NCI-H1417 treated with DMSO at 0.1 percent for 48 hours (cell line): ENCODE measurements at regions not wholly inside any gene's neighbourhood (a gene's known extent, or its start where the extent isn't known, plus 50 kb on each side); places are given as distances from the start of the nearest gene placed in this dataset.
"Not testable (repeated sequence)": the region's sequence is repeated elsewhere in the genome, so short reads cannot be mapped to it uniquely, and the experiment has no call there.

Source experiments
- DNase-seq: peaks from one replicate; lab custom pipeline; 2025; lab: John Stamatoyannopoulos, UW

DNA sequence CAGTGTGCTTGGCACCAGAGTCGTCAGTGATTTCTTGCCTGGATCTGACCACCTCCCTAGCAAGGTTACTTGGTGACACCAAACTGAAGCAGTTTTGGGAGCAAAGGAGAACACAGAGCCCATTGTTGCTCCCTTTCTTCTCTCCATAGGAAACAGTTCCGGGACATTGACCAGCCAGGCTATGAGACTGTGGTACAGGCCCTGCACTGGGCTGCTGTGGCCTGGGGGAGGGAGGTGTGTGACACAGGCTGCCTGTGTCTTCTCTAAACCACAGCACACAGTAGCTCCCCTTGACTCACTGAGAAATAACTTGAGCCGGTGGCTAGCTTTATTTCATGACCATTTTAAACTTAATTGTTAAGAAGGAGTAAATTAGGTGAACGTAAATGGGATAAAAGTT is 214.8 kb upstream of the UBL3 start:
- DNase-seq = no peak

DNA sequence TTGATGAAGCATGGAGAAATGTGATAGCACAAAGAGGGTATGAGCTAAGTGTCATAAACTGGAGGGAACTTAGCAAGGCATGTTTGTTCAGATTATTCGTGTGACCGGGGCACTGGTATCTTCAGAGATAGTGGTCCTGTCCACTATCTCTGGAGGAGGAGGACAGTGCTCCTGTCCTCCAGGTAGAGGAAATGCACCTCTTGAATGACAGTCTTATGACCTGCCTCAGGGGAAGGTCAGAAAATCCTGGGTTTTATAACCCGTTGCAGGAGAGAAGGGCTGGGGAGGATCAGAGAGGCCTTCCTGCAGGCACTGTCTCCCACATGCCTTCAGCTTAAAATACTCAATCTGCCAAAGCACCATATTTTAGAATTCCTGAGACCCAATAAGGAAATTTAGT is 213.5 kb upstream of the UBL3 start:
- DNase-seq = no peak

DNA sequence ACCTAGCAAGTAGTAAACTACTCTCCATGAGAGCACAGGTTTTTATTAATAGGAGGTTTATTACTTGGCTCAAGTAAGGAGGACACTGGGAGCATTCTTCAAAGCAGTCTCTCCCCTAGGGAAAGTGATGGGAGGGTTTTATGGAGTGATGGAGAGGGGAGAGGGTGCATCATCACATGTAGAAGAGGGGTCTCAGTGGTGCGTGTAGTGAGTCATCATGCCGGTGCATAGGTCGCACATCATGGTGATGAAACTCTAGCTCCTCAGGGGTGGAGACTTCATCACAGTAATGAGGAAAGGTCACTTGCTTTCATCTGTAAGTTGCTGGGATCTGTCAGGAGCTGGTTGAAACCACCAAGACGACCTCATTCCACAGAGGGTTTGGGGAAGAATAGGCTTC is 210.8 kb upstream of the UBL3 start:
- no peak for DNase-seq

DNA sequence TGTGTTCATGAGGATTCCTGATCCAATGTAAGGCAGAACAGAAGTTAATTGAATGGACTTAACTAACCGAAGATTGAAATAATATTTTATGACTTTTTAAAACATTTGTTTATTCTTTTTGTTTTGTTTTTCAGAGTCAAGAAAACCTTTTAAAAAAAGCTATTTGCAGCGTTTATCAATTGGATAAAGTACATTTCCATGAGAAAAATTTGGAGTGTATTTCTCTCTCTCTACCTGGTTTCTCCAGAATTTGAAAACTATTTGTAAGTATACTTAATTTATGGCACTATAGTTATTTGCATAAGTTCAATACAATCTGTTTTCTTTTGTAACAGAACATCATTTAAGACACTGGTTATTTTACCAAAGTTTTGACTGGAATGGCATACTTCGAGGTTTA is 208.0 kb upstream of the UBL3 start:
- no peak for DNase-seq

DNA sequence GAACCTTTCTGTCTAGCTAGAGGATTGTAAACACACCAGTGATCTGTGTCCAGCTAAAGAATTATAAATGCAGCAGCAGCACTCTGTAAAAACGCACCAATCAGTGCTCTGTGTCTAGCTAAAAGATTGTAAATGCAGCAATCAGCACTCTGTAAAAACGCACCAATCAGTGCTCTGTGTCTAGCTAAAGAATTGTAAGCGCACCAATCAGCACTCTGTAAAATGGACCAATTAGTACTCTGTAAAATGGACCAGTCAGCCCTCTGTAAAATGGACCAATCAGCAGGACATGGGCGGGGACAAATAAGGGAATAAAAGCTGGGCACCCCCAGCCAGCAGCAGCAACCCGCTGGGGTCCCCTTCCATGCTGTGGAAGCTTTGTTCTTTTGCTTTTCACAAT is 204.1 kb upstream of the UBL3 start:
- DNase-seq = not testable (repeated sequence)

DNA sequence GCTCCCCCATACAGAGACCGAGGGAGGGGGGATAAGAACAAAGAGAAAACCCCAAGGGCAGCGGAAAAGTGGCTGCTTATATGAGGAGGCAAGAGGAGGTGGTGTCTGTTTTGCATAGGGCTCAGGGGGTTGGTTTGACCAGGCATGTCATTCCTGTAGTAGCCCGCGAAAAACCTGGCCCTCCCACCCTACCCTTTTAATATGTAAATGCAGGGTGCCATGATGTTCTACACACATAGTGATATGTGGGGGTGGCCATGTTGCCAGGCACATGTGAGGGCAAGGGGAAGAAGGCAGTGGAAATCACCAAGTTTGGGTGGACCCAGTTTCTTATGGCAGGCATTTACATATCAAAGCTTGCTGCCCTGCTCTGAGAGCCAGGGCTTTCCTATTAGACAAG is 203.5 kb upstream of the UBL3 start:
- no peak for DNase-seq

DNA sequence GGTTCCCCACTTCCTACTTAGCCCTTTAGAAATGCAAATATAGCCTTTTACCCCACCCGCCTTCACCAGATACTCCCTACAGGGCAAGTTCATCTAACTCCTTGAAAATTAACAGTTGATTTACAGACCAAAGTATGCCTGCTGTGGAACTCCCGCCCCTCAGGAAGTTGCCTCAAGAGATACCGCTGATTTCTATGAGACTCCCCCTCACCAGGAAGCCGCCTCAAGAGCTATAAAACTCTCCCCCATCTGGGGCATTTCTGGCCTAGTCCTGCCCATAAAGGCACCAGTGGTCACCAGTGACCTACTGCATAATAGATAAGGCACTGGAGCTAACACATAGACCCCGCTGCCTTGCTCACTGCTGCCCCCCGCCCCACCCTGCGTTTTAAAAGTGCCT is 201.7 kb upstream of the UBL3 start:
- DNase-seq = no peak

DNA sequence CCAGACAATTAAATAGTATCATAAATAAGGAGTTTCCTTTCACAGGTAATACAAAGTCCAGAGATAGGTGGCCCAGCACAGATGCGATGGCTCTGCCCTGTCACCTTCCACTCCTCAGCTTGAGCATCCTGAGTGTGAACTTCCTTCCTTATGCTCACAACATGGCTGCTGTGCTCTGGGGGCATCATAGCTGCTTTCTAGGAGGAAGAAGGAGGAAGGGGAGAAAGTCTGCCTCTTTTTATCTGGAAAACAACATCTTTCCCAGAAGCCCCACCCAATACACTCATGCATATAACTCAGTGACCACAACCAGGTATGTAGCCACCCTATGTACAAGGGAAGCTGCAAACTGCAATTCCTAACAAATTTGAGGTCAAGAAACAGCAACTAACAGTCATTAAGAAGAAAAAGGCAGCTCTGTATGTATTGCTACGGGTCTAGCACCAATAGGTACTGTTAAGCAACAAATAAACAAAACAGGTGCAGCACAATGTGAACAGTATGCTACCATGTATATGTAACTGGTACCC is 201.2 kb upstream of the UBL3 start:
- no peak for DNase-seq

DNA sequence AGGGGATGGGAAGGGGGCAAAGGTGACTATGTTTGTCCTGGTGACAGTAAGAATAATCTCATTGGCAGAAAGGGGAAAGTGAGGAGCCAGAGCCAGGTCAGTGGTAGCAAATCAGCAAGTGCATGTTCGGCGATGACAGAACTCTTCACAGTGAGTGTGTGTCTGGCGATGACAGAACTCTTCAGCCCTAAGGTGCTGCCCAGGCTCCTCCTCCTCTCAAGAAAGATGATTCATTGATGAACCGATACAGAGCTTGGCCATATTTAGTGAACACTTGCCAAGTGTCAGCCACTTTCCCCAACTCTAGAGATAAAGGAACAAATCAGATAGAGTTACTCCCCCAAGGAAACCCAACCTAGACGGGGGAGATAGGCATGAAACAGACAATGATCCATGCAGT is 199.3 kb upstream of the UBL3 start:
- no peak for DNase-seq

DNA sequence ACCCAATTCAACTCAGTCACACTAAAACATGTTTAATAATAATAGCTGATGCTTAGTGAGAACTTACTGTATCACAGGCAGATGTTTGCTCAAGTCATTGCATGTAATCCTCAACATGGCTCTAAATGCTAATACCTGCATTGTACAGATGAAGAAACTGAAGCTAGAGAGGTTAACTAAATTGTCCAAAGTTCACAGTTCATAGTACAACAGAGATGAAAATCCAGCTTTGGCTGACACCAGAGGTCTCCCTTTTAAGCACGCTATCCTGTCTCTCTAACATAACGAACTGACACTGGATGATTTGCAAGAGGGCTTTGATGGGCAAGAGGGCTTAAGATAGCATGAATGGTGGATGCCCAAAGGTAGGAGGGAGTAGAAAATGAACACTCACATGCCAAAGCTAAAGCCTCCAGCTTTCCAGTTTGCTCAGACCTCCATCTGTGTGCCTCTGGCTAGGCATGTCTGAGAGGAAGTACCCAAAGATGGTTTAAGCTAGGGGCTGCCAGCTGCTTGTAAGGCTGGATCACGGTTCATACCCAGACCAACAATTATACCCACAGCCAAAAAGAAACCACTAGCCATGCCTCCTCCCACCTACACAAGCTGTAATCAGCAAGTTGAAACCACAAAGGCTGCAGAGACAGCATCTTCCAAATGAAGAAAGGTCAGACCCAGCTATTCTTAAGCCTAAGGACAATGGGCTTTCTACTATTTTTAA is 196.9 kb upstream of the UBL3 start:
- DNase-seq = no peak

DNA sequence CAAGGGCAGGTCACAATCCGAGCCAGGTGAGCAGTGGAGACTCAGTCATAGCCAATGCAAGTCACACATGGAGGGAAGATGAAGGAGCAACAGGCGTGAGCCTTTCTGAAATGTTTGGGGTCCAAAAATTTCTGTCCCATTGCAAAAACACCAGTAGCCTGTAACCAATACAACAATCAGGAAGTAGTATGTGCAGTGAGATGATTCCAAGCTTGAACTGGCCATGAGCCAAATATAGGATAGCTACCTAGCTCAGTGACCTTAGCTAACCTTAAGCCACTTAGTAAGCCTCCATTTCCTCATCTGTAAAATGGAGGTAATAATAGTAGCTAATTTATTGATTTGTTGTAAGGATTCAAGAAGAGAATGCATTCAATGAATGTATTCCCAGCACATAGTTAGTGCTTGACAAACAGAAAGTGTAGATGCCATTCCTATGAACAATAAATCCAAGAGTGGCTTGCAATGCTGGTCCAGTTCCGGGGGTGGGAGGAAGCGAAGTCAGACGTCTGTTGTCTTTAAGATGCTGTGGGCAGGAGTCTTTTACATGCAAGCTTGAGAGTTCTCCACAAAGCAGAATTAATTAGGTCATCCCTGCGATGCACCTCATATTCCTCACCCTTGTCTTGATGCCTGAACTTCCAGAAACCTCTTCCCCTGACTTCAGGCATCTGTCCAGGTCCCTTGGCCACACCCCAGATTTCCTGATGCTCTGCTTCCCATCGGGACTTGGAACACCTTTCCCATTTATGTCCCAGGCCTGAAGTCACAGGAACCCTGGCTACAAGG is 195.7 kb upstream of the UBL3 start:
- no peak for DNase-seq

DNA sequence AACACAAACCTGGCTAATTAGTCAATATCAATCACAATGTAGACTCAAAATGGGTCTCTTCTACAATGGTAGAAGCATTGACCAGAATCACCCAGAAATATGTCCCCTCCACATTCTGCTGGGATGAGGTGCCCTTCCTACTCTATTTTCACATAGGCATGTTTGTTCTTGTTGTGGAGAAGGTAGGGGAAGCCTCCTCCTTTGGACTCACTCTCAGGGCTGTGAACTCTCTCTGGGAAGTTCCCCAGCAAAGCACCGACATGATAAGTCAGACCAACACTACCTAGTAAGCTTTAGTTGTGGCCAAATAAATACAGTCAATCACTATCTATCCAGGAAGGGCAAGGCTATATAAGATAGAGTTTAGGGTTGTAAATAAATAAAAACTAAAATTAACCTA is 194.5 kb upstream of the UBL3 start:
- no peak for DNase-seq

DNA sequence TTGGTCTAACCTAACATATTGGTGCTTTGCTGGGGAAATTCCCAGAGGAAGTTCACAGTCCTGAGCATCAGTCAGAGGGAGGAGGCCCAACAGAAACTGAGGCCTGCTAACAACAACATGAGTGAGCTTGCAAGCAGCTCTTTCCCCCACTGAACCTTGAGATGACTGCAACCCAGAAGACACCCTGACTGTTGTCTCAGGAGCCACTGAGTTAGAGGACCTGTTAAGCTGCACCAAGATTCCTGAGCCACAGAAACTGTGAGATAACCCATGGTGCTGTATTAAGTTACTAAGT is 193.2 kb upstream of the UBL3 start:
- DNase-seq = no peak

DNA sequence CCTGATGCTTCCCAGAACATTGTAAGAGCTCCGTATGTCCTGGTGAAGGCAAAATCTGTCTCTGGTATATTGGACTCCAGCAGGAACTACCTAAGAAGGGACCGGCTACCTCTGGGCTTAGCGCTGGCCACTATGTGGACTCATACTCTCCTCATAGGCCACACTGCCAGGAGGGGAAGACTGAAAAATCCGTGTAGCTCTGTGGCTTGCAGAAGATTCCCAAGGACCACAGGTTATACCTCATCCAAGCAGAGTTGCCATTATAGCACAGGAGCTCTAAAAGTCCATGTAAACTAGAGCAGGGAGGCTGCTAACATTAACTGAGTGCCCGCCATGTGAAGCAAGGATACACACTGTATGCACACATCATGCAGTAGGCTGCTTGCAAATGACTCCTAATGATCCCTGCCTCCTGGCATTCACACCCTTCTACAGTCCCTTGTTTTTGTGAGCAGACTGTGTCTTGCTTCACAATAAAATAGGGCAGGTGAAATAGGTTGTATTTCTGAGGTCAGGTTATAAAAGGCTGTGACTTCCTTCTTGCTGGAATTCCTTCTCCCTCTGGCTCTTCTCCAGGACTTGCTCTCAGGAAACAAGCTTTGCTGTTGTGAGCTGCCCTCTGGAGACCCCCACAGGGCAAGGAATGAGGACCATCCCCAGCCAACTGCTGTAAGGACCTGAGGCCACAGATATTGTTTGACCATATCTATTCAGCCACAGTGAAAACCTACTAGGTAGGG is 192.6 kb upstream of the UBL3 start:
- DNase-seq = no peak

DNA sequence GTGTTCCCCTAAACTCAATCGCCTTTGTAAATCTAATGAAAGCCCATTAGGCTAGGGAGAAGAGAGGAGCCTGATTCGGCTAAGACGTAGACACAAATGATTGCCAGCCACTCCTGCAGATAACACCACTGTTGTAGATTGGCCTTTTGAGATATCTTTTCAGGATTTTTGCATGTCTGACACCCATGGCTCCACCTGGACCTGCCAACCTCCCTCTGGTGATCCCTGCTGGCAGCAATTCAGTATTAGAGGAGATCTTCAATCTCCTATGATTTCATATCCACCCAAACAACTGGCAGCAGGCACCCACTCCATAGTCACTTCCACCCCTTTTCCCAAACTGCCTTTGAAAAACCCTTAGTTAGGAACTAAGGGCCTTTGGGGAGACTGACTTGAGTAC is 191.9 kb upstream of the UBL3 start:
- no peak for DNase-seq

DNA sequence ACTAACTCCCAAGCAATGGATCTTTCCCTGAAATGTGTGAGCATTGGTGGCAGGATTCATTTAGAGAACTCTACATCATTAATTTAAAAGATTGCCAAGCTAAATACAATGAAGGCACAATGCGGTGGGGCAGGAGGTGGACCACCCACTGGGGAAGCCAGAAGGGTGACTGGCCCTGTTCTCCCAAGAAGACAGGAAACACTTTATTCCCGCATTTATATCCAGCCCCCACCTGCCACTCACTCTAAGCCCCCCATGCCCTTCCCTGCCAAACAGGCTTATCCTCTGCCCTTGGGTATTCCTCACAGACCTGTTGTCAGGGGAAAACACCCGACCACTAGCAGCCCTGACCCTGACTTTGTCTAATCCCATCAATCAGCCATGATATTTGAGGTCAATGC is 189.1 kb upstream of the UBL3 start:
- no peak for DNase-seq

DNA sequence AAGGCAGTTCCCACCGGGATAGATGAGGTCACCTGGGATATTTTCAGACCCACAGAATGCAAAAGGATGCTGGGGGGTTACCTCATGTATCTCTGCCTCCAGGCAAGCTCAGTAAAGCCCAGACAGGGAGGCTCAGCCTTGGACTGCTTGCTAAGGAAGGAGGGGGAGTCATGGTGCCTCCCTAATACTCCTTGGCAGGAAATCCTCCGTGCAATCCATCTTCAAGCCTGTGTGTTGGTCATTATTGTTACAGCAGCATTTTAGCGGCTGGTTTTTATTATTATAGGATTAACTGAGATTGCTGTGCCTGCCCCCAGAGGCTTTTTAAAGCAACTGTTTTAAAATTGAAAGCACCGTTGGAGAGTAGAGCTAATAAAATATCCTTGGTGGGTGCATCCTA is 188.5 kb upstream of the UBL3 start:
- DNase-seq = no peak

DNA sequence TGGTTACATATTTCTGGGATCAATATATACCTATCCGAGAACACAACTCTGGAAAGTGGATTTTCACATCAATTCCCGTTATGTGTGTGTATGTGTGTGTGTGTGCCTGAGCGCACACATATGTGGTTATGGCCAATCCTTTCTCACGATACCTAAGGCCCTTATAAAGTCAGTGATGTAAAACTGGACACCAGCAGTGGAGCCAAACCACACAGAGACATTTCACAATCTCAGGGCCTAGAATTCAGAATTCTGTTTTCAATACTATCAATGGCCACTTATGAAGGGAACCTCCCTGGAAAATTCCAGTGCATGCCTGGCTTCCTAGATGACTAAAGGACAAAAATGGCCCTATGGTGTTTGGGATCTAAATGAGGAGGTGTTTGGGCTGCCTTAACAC is 187.3 kb upstream of the UBL3 start:
- no peak for DNase-seq

DNA sequence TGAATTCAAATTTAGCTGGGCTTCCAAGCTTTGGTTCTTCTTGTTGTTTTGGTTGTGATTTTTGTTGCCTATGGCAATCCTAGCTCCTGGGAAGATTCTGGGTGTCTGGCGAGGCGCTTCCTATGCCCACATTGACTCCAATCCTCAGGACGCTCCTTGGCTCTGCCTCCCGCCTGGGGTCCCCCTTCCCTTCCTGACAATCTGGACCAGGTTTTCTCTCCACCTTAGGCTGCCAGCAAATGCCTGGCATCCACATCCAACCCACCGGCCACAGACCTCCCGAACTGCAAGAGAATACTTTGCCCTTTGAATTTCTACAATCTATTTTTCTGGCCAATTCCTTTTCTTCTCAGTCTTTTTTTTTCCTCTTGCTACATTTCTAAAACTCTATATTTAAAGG is 186.9 kb upstream of the UBL3 start:
- no peak for DNase-seq

DNA sequence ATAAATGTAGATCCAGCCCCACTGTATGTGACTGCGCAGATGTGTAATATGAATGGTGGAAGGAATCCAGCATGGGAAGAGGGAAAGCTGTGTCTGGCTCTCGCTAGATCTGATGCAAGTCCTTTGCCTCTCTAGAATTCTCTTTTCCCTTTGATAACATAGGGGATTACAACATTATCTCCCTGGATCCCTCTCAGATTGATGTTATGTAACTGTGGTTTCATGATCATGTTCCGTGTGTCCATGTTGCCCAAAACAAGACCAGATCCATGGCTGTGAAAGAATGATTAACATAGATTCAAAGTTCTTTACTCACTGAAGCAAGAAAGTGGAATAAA is 184.0 kb upstream of the UBL3 start:
- DNase-seq = no peak

DNA sequence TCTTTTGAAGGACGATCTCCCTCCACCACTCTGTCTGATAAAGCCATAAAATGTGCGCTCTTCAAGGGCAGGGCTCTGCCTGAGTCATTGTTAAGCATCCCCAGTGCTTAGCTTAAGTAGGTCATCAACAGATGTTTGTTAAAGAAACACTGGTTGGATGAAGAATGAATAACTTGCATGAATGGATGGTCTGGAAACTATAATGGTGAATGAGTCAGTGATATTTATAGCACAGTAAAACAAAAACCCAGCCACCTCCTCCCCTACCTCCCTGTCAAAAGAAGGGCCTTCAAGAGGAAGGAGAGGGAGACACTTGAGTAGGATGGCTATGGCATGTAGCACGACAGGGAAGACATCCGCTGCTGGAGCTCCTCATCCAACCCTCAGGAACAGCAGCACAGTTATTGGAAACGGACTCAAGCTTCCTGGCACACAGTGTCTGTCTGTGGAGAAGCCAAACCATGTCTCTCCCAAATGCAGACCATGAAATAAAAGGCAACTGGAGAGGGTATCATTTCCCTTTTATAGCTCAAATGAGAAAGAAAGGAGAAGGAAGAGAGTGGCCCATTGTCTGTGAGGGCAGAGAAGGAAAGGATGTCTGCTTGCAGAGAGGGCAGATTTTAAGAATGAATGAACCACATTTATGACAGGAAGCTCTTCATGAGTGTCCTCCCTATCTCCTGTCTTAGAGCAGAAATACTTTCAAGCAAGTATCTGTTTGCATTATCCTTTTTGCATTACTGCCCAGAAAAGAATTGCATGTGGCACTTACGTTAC is 183.5 kb upstream of the UBL3 start:
- DNase-seq = no peak

DNA sequence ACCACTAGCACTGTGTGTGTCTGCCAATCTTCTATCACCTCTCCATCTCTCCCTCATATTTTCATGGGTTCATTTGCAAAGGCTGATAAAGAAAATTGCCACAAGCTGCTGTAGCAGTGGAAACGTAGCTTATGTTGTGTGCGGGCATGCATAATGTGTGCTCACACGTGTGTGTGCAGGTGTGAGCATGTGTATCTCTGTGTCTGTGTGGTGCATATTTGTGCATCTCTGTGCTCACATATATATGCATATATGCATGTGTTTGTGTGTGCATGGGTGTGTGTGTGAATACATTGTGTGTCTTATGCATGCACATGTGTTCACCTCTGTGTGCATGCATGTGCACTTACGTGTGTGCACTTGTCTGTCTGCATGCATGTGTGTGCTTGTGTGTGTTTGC is 181.8 kb upstream of the UBL3 start:
- no peak for DNase-seq

DNA sequence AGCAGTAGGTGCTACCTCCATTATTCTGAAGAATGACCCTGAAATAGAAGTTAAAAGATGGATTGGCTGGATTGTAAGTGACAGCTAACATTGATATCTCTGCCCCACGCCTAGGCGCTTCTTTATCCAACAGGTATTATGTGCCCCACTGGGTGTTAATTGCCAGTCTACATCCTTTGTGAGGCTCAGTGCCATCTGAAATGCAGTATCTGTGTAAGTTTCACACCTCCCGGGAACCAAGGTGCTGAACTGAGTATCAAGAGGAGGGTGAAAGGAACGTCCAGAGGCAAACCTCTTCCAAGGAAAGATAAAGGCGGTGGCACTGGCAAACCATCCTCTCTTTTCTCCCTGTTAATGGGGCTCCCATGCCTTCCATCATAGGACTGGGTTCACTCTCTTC is 181.1 kb upstream of the UBL3 start:
- DNase-seq = no peak
